H9 (cell line): ENCODE measurements at regions not wholly inside any gene's neighbourhood (a gene's known extent, or its start where the extent isn't known, plus 50 kb on each side); places are given as distances from the start of the nearest gene placed in this dataset.

Experiments
- DNase-seq: peaks from one replicate; pipeline ENCODE4 v3.0.0-alpha.2; 2017
- H2AFZ ChIP-seq: one replicate; pipeline ENCODE4 v1.6.1; 2013; ENCODE audit warnings: mild to moderate bottlenecking, low read length, control low read depth, moderate library complexity
- H2AK5ac ChIP-seq: 2 replicates; pipeline ENCODE4 v1.6.1; 2013; ENCODE audit warnings: low read length, control low read depth, mixed read lengths; ENCODE audit not compliant: insufficient read length
- H2BK120ac ChIP-seq: one replicate; pipeline ENCODE4 v1.6.1; 2013; ENCODE audit warnings: low read depth, mild to moderate bottlenecking, low read length, control low read depth, inconsistent platforms; ENCODE audit not compliant: poor library complexity, severe bottlenecking
- H2BK12ac ChIP-seq: 2 replicates; pipeline ENCODE4 v1.6.1; 2013; ENCODE audit warnings: low read length, control low read depth, mixed read lengths, low read depth; ENCODE audit not compliant: insufficient read length
- H2BK15ac ChIP-seq: 2 replicates; pipeline ENCODE4 v1.6.1; 2013; ENCODE audit warnings: low read depth, low read length, control low read depth
- H2BK20ac ChIP-seq: one replicate; pipeline ENCODE4 v1.6.1; 2013; ENCODE audit warnings: low read depth, mild to moderate bottlenecking, low read length, control low read depth, inconsistent platforms; ENCODE audit not compliant: poor library complexity, severe bottlenecking
- H2BK5ac ChIP-seq: 2 replicates; pipeline ENCODE4 v1.6.1; 2013; ENCODE audit warnings: low read length, control low read depth, mixed read lengths; ENCODE audit not compliant: insufficient read length
- H3K14ac ChIP-seq: 2 replicates; pipeline ENCODE4 v1.6.1; 2013; ENCODE audit warnings: low read length, control low read depth; ENCODE audit not compliant: insufficient read depth
- H3K18ac ChIP-seq: 2 replicates; pipeline ENCODE4 v1.6.1; 2013; ENCODE audit warnings: low read depth, mild to moderate bottlenecking, mixed read lengths, low read length, control low read depth; ENCODE audit not compliant: insufficient read length
- H3K23ac ChIP-seq: 2 replicates; pipeline ENCODE4 v1.6.1; 2013; ENCODE audit warnings: low read length, control low read depth, mixed read lengths, low read depth; ENCODE audit not compliant: insufficient read length
- H3K23me2 ChIP-seq: 2 replicates; pipeline ENCODE4 v1.6.1; 2013; ENCODE audit warnings: low read depth, mild to moderate bottlenecking, mixed read lengths, low read length, control low read depth; ENCODE audit not compliant: insufficient read length, poor library complexity, severe bottlenecking
- H3K27ac ChIP-seq: 2 replicates; pipeline ENCODE4 v1.5.1; 2013; ENCODE audit warnings: low read length, control low read depth, mixed read lengths, low read depth; ENCODE audit not compliant: insufficient read length
- H3K27me3 ChIP-seq: 2 replicates; pipeline ENCODE4 v1.6.1; 2013; ENCODE audit warnings: low read length, control low read depth, inconsistent platforms; ENCODE audit not compliant: insufficient read depth
- H3K4ac ChIP-seq: 2 replicates; pipeline ENCODE4 v1.6.1; 2013; ENCODE audit warnings: low read depth, mild to moderate bottlenecking, control low read depth, inconsistent platforms, low read length, moderate library complexity
- H3K4me1 ChIP-seq: 2 replicates; pipeline ENCODE4 v1.6.1; 2013; ENCODE audit warnings: low read length, control low read depth, inconsistent platforms; ENCODE audit not compliant: insufficient read depth
- H3K4me2 ChIP-seq: 2 replicates; pipeline ENCODE4 v1.6.1; 2013; ENCODE audit warnings: low read length, control low read depth, mixed read lengths; ENCODE audit not compliant: insufficient read length, insufficient read depth
- H3K56ac ChIP-seq: 2 replicates; pipeline ENCODE4 v1.6.1; 2013; ENCODE audit warnings: low read depth, mild to moderate bottlenecking, mixed read lengths, low read length, control low read depth; ENCODE audit not compliant: insufficient read length
- H3K79me1 ChIP-seq: 2 replicates; pipeline ENCODE4 v1.6.1; 2013; ENCODE audit warnings: low read depth, mild to moderate bottlenecking, moderate library complexity, low read length, control low read depth, inconsistent platforms; ENCODE audit not compliant: insufficient read depth, poor library complexity, severe bottlenecking
- H3K79me2 ChIP-seq: 2 replicates; pipeline ENCODE4 v1.6.1; 2013; ENCODE audit warnings: low read length, control low read depth, inconsistent platforms; ENCODE audit not compliant: insufficient read depth
- H3K9ac ChIP-seq: 2 replicates; pipeline ENCODE4 v1.6.1; 2013; ENCODE audit warnings: low read length, control low read depth, mixed read lengths; ENCODE audit not compliant: insufficient read length; ENCODE audit errors: extremely low read depth
- H3K9me3 ChIP-seq: one replicate; pipeline ENCODE4 v1.6.1; 2013; ENCODE audit warnings: low read depth, low read length, inconsistent platforms; ENCODE audit not compliant: control insufficient read depth
- H3T11ph ChIP-seq: one replicate; pipeline ENCODE4 v1.6.1; 2013; ENCODE audit warnings: mild to moderate bottlenecking, low read length, control low read depth, inconsistent platforms
- H4K20me1 ChIP-seq: one replicate; pipeline ENCODE4 v1.6.1; 2013; ENCODE audit not compliant: control insufficient read depth, insufficient read length, insufficient read depth
- H4K5ac ChIP-seq: 2 replicates; pipeline ENCODE4 v1.6.1; 2013; ENCODE audit warnings: low read depth, mild to moderate bottlenecking, mixed read lengths, low read length, control low read depth; ENCODE audit not compliant: insufficient read length
- H4K8ac ChIP-seq: replicated peaks from 2 replicates; pipeline ENCODE4 v1.6.1; 2013; ENCODE audit warnings: low read length, control low read depth, mixed read lengths, low read depth; ENCODE audit not compliant: insufficient read length
- H4K91ac ChIP-seq: 2 replicates; pipeline ENCODE4 v1.6.1; 2013; ENCODE audit warnings: low read depth, mild to moderate bottlenecking, moderate library complexity, mixed read lengths, low read length, control low read depth; ENCODE audit not compliant: insufficient read length
- H3K27ac Mint-ChIP-seq, 3 experiments: 2 replicates in 2 of 3; 3 replicates in 1 of 3; pipeline ENCODE4 v1.8.0; 2020 to 2021; ENCODE audit warnings: mixed read lengths in 3 of 3, mild to moderate bottlenecking in 1 of 3, moderate library complexity in 1 of 3
- H3K27me3 Mint-ChIP-seq: 2 replicates; pipeline ENCODE4 v1.8.0; 2021; ENCODE audit warnings: low read depth, mild to moderate bottlenecking, moderate library complexity, mixed read lengths
- H3K36me3 Mint-ChIP-seq, 3 experiments: 2 replicates in 2 of 3; 3 replicates in 1 of 3; pipeline ENCODE4 v1.8.0; 2020 to 2021; ENCODE audit warnings: low read depth in 3 of 3, mixed read lengths in 3 of 3; ENCODE audit not compliant: insufficient read depth in 1 of 3
- H3K4me1 Mint-ChIP-seq, 2 experiments: 2 replicates each; pipeline ENCODE4 v1.8.0; 2020; ENCODE audit warnings: mixed read lengths in 2 of 2
- H3K4me3 Mint-ChIP-seq, 2 experiments: 2 replicates in 1 of 2; 3 replicates in 1 of 2; pipeline ENCODE4 v1.8.0; 2020 to 2021; ENCODE audit warnings: mild to moderate bottlenecking in 2 of 2, mixed read lengths in 2 of 2, moderate library complexity in 1 of 2
- H3K9me3 Mint-ChIP-seq, 2 experiments: 2 replicates in 1 of 2; 3 replicates in 1 of 2; pipeline ENCODE4 v1.8.0; 2020; ENCODE audit warnings: mild to moderate bottlenecking in 2 of 2, mixed read lengths in 2 of 2, moderate library complexity in 1 of 2
- CTCF ChIP-seq: fragments of 200-600 bp; sonication (generic); conservative IDR thresholded peaks from 3 replicates; pipeline ENCODE4 v1.8.0; 2021; ENCODE audit warnings: antibody characterized with exemption, mild to moderate bottlenecking
- WGBS: extraction: QIAGEN DNeasy Blood & Tissue Kit; methylation state at CpG from one replicate; pipeline ENCODE4 v1.1.7; 2013; ENCODE audit warnings: missing lambda C conversion rate, low lambda C conversion rate, mixed read lengths; ENCODE audit not compliant: insufficient read length; ENCODE audit errors: extremely low coverage; 5-methylcytosine and 5-hydroxymethylcytosine counted together

- H2BK20ac ChIP-seq, result no peak overlapping the region
- H2AFZ ChIP-seq, result no peak overlapping the region
- no peaks in the 10 kb centered on the region for H3K79me1 ChIP-seq
- H2BK120ac ChIP-seq, result no peak overlapping the region
- no peak overlapping the region for H3T11ph ChIP-seq
- no peak overlapping the region for H3K4ac ChIP-seq
- no peak overlapping the region for H3K14ac ChIP-seq
- DNase-seq, result no peak
- no peak overlapping the region for H4K5ac ChIP-seq
- no CpG with 5 or more reads among the region's 8 CpGs for WGBS
- H3K27me3 Mint-ChIP-seq, result no peaks in the 10 kb centered on the region
- no peak overlapping the region for H4K8ac ChIP-seq
- H3K4me1 ChIP-seq, result no peaks in the 10 kb centered on the region
- H3K18ac ChIP-seq, result no peak overlapping the region
- no peaks in the 10 kb centered on the region for H3K27me3 ChIP-seq
- H2BK5ac ChIP-seq, result no peak overlapping the region
- no peak overlapping the region for H3K56ac ChIP-seq
- no peak overlapping the region for H2BK15ac ChIP-seq
- no peaks in the 10 kb centered on the region; a peak in 1 of 5 replicates for H3K9me3 Mint-ChIP-seq
- no peak overlapping the region for H3K4me2 ChIP-seq
- H3K4me3 Mint-ChIP-seq, result no peak overlapping the region
- no peak overlapping the region for H4K91ac ChIP-seq
- H2BK12ac ChIP-seq, result no peak overlapping the region
- no peaks in the 10 kb centered on the region for H3K9me3 ChIP-seq
- TF ChIP-seq CTCF, result no peak
- no peaks in the 10 kb centered on the region for H3K79me2 ChIP-seq
- no peak overlapping the region for H2AK5ac ChIP-seq
- H3K23me2 ChIP-seq, result no peaks in the 10 kb centered on the region
- H3K4me1 Mint-ChIP-seq, result peaks cover 0 to 4% of the 10 kb centered on the region in 2 experiments
- H3K9ac ChIP-seq, result no peak overlapping the region
- no peak overlapping the region; a peak in 1 of 7 replicates for H3K27ac Mint-ChIP-seq
- no peak overlapping the region for H3K27ac ChIP-seq
- H3K36me3 Mint-ChIP-seq, result no peaks in the 10 kb centered on the region
- H4K20me1 ChIP-seq, result no peaks in the 10 kb centered on the region
- no peak overlapping the region for H3K23ac ChIP-seq
Observed at GRCh38 chr13:40456979-40457553, 209.4 kb downstream of the FOXO1 start.
